Tibial nerve (tissue), 4 donors: ENCODE measurements at regions not wholly inside any gene's neighbourhood (a gene's known extent, or its start where the extent isn't known, plus 50 kb on each side); places are given as distances from the start of the nearest gene placed in this dataset.

ENCODE experiments used
- DNase-seq, 2 donors: peaks; one replicate each; pipeline ENCODE4 v3.0.0-alpha.2; 2019; ENCODE audit warnings: low spot score in 2 of 2
- H3K27ac ChIP-seq, 4 donors: fragments of 200-600 bp; sonication (generic) in 3 of 4; one replicate each; pipeline ENCODE4 v1.5.1; 2017 to 2019; ENCODE audit warnings: mild to moderate bottlenecking in 1 of 4
- H3K27me3 ChIP-seq, 2 donors: fragments of 200-600 bp; sonication (generic) in 1 of 2; one replicate each; pipeline versions ENCODE4 v1.5.1 to v1.6.0; 2017 to 2019
- H3K36me3 ChIP-seq, 3 donors: fragments of 200-600 bp; sonication (generic); one replicate each; pipeline ENCODE4 v1.5.1; 2018 to 2019
- H3K4me1 ChIP-seq, 4 donors: fragments of 200-600 bp; sonication (generic) in 3 of 4; one replicate each; pipeline ENCODE4 v1.5.1; 2017 to 2019
- H3K4me3 ChIP-seq, 4 donors: fragments of 200-600 bp; sonication (generic) in 3 of 4; one replicate each; pipeline ENCODE4 v1.5.1; 2017 to 2019; ENCODE audit warnings: mild to moderate bottlenecking in 1 of 4, moderate library complexity in 1 of 4
- H3K9me3 ChIP-seq, 4 donors: fragments of 200-600 bp; sonication (generic) in 3 of 4; one replicate each; pipeline ENCODE4 v1.5.1; 2017 to 2019
- CTCF ChIP-seq, 5 experiments: fragments of 200-600 bp in 3 of 5; fragments of 450-650 bp in 2 of 5; sonication (generic) in 3 of 5; IDR thresholded peaks; one replicate each; pipeline ENCODE4 v1.5.1; 2016 to 2019; ENCODE audit warnings: antibody characterized with exemption in 5 of 5, mild to moderate bottlenecking in 3 of 5, moderate library complexity in 2 of 5
- EP300 ChIP-seq, 2 donors: sonication (generic); formaldehyde crosslinking; IDR thresholded peaks; one replicate each; pipeline ENCODE4 v1.6.1; 2017; ENCODE audit warnings: antibody characterized with exemption in 2 of 2, mild to moderate bottlenecking in 1 of 2
- POLR2A ChIP-seq, 2 donors: fragments of 450-650 bp; IDR thresholded peaks; one replicate each; pipeline ENCODE4 v1.6.1; 2017; ENCODE audit warnings: antibody characterized with exemption in 2 of 2, mild to moderate bottlenecking in 2 of 2, moderate library complexity in 2 of 2
- WGBS, 2 donors: methylation state at CpG; one replicate each; pipeline ENCODE4 v1.1.5; 2018; 5-methylcytosine and 5-hydroxymethylcytosine counted together

GRCh38 chr4:56164907-56165306 is 216.2 kb downstream of the CEP135 start:
- H3K27ac ChIP-seq: no peak overlapping the region
- 69 to 72% methylated on average over 3 of the region's 3 CpGs for WGBS, 2 donors

GRCh38 chr4:56160636-56161035 is 211.9 kb downstream of the CEP135 start:
- H3K4me3 ChIP-seq: no peak overlapping the region
- TF ChIP-seq CTCF (IDR thresholded peaks at IDR 0.05) (no peak), POLR2A (IDR thresholded peaks at IDR 0.05) (no peak), EP300 (IDR thresholded peaks at IDR 0.05) (no peak)
- H3K27me3 ChIP-seq: no peaks in the 10 kb centered on the region
- H3K4me1 ChIP-seq: no peaks in the 10 kb centered on the region
- H3K9me3 ChIP-seq: no peaks in the 10 kb centered on the region
- WGBS, 2 donors: 84 to 94% methylated on average over 6 of the region's 6 CpGs
- H3K27ac ChIP-seq: no peak overlapping the region
- no peaks in the 10 kb centered on the region for H3K36me3 ChIP-seq
- no peak for DNase-seq

More at GRCh38 chr4:56164907-56165306, 216.2 kb downstream of the CEP135 start:
- no peak for DNase-seq
- TF ChIP-seq EP300 (IDR thresholded peaks at IDR 0.05) (no peak), CTCF (IDR thresholded peaks at IDR 0.05) (no peak), POLR2A (IDR thresholded peaks at IDR 0.05) (no peak)
- Histone ChIP-seq H3K4me1 (no peaks in the 10 kb centered on the region), H3K4me3 (no peak overlapping the region), H3K27me3 (no peaks in the 10 kb centered on the region), H3K36me3 (no peaks in the 10 kb centered on the region), H3K9me3 (peaks cover 0 to 10% (median 0%) of the 10 kb centered on the region in 4 donors)

GRCh38 chr4:56158483-56158882 is 209.7 kb downstream of the CEP135 start:
- Histone ChIP-seq H3K27ac (no peak overlapping the region), H3K36me3 (no peaks in the 10 kb centered on the region), H3K27me3 (no peaks in the 10 kb centered on the region), H3K4me1 (no peaks in the 10 kb centered on the region), H3K4me3 (no peak overlapping the region), H3K9me3 (no peaks in the 10 kb centered on the region)
- TF ChIP-seq EP300 (IDR thresholded peaks at IDR 0.05) (no peak), CTCF (IDR thresholded peaks at IDR 0.05) (no peak), POLR2A (IDR thresholded peaks at IDR 0.05) (no peak)
- DNase-seq: no peak
- 62 to 73% methylated on average over 5 of the region's 5 CpGs for WGBS, 2 donors

- WGBS, 2 donors: 87 to 95% methylated on average over 6 of the region's 6 CpGs
- DNase-seq: no peak
- H3K9me3 ChIP-seq: no peaks in the 10 kb centered on the region
- H3K4me3 ChIP-seq: no peak overlapping the region
- TF ChIP-seq POLR2A (IDR thresholded peaks at IDR 0.05) (no peak), EP300 (IDR thresholded peaks at IDR 0.05) (no peak), CTCF (IDR thresholded peaks at IDR 0.05) (no peak)
- H3K27ac ChIP-seq: no peak overlapping the region
- H3K36me3 ChIP-seq: no peaks in the 10 kb centered on the region
- H3K27me3 ChIP-seq: no peaks in the 10 kb centered on the region
- no peaks in the 10 kb centered on the region for H3K4me1 ChIP-seq
Measured at GRCh38 chr4:56156141-56156540, 207.4 kb downstream of the CEP135 start.

- no peak overlapping the region for H3K27ac ChIP-seq
- H3K4me3 ChIP-seq: no peak overlapping the region
- DNase-seq: no peak
- WGBS, 2 donors: 95 to 98% methylated on average over 4 of the region's 4 CpGs
- no peaks in the 10 kb centered on the region for H3K27me3 ChIP-seq
- TF ChIP-seq CTCF (IDR thresholded peaks at IDR 0.05) (no peak), EP300 (IDR thresholded peaks at IDR 0.05) (no peak), POLR2A (IDR thresholded peaks at IDR 0.05) (no peak)
- no peaks in the 10 kb centered on the region for H3K9me3 ChIP-seq
- no peaks in the 10 kb centered on the region for H3K4me1 ChIP-seq
- H3K36me3 ChIP-seq: no peaks in the 10 kb centered on the region
Measured at GRCh38 chr4:56155432-56155831, 206.7 kb downstream of the CEP135 start.
